GM21717 (cell line): ENCODE measurements at regions not wholly inside any gene's neighbourhood (a gene's known extent, or its start where the extent isn't known, plus 50 kb on each side); places are given as distances from the start of the nearest gene placed in this dataset.

Experiments
- ATAC-seq: cut with Tn5 transposase; IDR thresholded peaks from one replicate; pipeline ENCODE4 v1.9.1; 2021; ENCODE audit warnings: mild to moderate bottlenecking, moderate library complexity; ENCODE audit not compliant: unreplicated experiment

DNA sequence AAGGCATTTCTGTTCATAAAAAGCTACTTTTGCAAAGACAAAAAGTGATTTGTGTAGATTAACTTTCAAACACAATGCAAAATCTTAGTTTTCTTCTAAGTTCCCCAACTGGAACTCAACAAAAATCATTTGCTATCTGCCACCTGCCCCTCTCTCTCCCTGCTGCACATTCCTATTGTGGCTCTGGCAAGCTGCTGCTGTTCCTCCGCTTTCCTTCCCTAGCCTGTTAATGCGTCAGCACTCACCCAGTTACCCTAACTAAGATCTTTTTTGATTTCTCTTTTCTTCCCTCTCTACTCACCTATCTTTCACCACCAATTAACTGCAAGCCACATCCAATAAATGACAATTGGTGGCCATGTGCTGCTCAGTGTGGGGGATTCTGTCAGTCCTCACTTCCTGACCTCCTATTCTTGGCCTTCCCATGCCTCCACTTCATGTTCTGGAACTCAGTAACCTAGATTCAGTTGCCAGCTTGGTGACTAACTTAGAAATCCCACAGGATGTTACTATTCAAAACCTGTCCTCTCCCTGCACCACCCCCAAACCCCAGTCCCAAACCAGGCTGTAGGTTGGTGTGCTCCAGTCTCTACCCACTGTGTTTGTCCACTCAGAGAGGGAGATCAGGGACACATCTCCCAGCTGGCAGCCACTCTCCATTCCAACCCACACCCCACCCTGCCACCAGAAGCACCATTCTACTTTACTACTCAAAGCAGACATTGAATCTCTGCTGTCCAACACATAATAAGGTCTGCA, 140.2 kb upstream of the CTTNBP2 start:
- ATAC-seq: no peak

DNA sequence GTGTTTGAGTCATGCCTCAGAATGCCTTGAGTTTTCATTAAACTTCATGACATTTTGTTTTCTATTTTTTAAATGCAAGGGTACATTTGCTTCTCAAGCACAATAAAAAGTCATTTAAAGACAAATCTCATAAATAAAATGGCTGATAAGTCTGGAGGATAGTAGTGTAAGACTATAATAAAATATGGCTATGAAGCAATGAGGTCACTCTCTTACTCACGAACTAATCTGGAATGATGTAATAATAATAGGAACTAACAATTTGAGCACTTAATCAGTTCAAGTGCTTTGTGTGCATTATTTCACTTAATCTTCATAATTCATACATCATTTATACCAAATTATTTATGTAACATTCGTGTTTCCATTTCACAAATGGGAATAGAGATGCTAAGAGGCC, 149.3 kb upstream of the CTTNBP2 start:
- ATAC-seq: no peak

GRCh38 chr7:118026791-118027190, 153.6 kb upstream of the CTTNBP2 start:
- ATAC-seq: no peak

- ATAC-seq: no peak
Observed at GRCh38 chr7:118028226-118028625, 155.0 kb upstream of the CTTNBP2 start.

- no peak for ATAC-seq
Observed at GRCh38 chr7:118029826-118030422, 154.0 kb upstream of the LSM8 start.

DNA sequence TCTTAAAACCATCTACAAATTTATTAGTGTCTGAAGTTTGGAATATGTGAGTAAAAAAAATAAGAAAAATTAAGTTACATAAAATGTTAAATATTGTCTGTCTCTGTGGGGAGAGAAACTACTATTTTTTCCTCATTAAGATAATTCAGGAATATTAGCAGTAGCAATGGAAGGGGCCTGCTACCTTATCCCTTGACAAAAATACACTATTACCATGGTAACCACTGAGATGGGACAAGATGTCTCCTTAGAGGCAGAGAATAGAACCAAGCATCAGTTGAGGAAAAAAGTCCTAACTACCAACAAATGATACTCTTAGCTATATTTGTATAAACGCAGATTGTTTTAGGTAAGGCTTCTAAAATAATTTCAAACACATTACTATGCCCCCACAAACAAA, 150.7 kb upstream of the LSM8 start:
- no peak for ATAC-seq

- no peak for ATAC-seq
Observed at GRCh38 chr7:118039963-118040489, 143.9 kb upstream of the LSM8 start.

DNA sequence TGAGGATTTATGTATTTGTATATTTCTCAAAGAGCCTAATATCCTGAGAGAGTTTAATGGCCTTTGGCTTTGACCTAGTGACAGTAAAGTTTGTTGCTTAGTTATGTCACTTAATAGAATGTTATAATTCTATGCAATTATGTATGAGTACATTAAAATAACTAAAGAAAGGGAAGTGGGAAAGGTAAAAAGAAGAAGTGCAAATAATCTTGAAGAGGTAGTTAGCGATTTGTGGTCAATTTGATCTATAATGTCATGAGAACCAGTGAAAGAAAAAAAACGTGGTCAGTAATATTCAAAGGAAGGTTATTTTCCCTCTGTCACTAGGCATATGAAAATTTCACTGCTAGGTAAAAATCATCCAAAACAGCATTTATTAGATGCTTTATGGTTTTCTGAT, 143.4 kb upstream of the LSM8 start:
- peak; percentile 66 for ATAC-seq

- ATAC-seq: no peak
Observed at GRCh38 chr7:118041251-118041878, 142.6 kb upstream of the LSM8 start.

DNA sequence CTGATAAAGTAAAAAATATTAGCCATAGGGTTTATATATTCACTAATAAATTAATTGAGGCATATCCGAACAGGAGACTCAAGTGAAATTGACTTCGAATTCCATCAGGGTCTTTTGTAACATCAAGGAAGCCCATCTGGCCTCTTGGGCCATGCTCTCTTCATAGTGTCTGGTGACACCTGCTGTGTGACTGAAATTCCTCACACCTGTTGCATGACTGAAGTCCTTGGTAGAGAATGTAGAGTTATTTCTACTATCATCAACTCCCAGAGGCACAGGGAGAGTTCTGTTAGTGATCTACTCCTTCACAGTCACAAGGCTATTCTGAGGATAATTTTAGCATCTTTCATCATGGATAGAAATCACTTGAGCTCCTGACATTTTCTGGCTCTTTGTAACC, 138.3 kb upstream of the LSM8 start:
- no peak for ATAC-seq

GRCh38 chr7:118046086-118046485, 137.9 kb upstream of the LSM8 start:
- ATAC-seq: no peak

- ATAC-seq: no peak
Observed at GRCh38 chr7:118046801-118047200, 137.2 kb upstream of the LSM8 start.

DNA sequence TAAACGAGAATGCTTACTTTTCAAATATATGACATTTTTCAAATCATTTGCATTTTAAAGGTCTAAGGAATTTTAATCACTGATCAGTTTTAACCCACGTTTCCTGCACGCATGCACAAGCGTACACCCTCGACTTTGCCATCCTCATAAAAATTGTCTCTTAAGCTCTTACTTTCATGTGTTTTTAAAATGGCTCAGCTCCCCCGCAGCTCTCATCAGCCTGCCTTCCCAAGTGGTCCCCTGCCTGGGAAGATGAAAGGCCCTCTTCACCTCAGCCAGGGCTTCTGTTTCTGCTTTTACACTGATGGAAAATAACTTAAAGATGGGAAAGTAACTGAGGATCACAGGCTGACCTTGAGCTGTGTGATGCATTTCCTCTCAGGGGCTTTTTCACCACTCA, 131.6 kb upstream of the LSM8 start:
- no peak for ATAC-seq

- no peak for ATAC-seq
Observed at GRCh38 chr7:118053353-118053752, 130.6 kb upstream of the LSM8 start.

DNA sequence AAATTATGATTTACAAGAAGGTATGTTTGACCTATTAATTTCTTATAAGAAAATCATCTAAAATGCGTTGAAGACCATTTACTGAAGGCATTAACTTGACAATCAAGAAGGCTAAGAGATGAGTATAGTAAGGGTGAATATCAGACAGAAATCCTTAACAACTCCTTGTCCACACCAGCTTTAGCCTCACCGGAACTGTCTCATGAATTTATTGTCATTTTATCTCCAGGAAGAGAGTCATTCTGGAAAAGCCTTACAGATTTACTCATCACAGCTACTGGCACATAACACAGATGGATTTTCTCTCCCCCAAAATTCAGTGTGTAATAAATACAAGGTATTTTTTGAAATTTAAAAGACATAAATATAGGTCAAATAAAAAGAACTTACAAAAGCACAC, 129.4 kb upstream of the LSM8 start:
- no peak for ATAC-seq

DNA sequence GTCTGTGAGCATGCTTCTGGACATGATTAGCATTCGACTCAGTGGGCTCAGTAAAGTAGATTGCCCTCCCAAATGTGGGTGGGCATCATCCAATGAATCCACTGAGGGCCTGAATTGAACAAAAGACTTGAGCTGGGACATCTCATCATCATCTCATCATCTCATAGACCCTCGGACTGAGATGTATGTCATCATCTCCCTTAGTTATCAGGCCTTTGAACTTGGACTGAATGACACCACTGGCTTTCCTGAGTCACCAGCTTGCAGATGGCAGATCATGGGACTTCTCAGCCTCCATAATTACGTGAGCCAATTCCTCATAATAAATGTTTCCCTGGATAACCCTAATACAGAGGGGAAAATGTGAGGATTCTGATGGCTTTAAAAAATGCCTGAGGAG, 128.3 kb upstream of the LSM8 start:
- ATAC-seq: no peak

GRCh38 chr7:118057404-118057803, 126.6 kb upstream of the LSM8 start:
- peak; percentile 69 for ATAC-seq

DNA sequence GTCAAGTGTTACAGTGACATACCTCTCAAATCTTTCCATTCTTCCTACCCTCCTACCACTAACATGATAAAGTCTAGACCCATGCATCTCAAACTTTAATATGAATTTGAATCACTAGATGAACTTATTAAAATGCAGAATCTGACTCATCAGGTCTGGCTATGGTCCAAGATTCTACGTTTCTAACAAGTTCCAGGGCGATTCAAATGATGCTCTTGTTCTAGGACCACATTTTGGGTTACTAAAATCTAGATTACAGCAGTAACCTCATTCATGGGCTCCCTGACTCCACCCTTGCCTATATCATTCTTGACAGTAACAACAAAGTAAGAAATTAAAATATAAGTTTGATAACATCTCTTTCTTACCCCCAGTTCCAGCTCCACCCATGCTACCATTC, 124.8 kb upstream of the LSM8 start:
- no peak for ATAC-seq

GRCh38 chr7:118060692-118061091, 123.3 kb upstream of the LSM8 start:
- ATAC-seq: no peak

DNA sequence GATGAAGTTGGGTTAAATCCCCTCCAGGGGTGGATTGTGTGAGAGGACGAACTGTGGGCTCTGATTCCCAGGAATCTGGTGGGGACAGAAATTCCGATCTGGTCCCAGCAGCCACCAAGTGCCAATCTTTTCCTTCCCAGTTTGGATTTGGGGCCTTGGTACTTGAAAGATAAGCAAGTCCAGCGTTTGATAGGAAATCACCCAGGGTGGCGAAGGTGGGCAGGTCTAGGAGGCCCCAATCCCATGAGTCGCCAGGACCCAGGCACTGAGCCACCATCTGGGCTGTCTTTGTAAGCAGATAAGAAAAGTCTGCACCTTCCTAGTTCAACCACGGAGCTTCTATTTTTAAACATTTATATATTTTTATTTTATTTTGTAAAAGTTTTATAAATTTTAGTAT, 122.6 kb upstream of the LSM8 start:
- ATAC-seq: no peak

DNA sequence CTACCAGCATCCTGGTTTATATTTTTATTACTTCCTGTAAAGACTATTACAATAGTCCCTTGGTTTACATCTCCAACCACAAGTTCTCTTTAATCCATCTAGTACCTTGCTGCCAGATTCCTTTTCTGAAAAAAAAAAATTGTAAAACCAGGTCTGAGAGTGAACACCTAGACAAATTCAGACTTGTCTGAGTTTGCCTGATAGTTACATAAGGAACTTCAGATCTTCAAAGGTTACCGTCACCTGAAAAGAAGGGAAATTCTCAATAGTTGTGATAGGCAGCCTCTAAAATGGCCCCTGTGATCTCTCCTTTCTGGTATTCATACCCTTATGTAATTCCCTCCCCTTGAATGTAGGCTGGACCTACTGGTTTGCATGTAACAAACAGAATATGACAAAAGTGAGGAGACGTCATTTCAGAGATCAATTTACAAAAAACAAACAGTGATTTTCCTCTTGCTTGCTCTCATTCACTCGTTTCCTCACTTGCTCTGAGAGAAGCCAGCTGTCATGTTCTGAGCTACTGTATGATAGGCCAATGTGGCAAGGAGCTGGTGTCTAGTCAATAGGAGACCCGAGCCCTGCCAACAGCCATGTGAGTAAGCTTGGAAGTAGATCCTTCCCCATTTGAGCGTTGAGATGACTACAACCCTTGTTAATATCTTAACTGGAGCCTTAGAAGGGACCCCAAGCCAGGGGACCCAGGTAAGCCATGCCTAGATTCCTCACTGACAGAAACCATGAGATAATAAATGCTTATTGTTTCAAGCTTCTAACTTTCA, 110.9 kb upstream of the LSM8 start:
- ATAC-seq: no peak
